Activated naive CD8-positive, alpha-beta T cell treated with anti-CD3 and anti-CD28 coated beads, Interleukin-2, amount 10 ng/mL, durations not matched to agents 7 days and 5 days (primary cell): ENCODE measurements at regions not wholly inside any gene's neighbourhood (a gene's known extent, or its start where the extent isn't known, plus 50 kb on each side); places are given as distances from the start of the nearest gene placed in this dataset.

Experiments
- ATAC-seq: fragments of 150-1000 bp; cut with Tn5 transposase; one replicate; pipeline ENCODE4 v1.10.0; 2021; ENCODE audit warnings: low read depth, moderate library complexity
- POLR2A ChIA-PET: fragments of 350-600 bp; sonication (Branson Sonifier 250); formaldehyde crosslinking; loops from one replicate; lab custom pipeline; 2021; ENCODE audit warnings: antibody characterized with exemption; lab: Charles Lee
- DNase-seq: peaks from one replicate; pipeline ENCODE4 v3.0.0; 2021
- H3K27ac Mint-ChIP-seq: one replicate; pipeline ENCODE4 v1.8.0; 2022; ENCODE audit warnings: mild to moderate bottlenecking, mixed read lengths
- H3K27me3 Mint-ChIP-seq: one replicate; pipeline ENCODE4 v1.8.0; 2022; ENCODE audit warnings: mild to moderate bottlenecking, moderate library complexity, mixed read lengths
- H3K36me3 Mint-ChIP-seq: one replicate; pipeline ENCODE4 v1.8.0; 2021; ENCODE audit warnings: mild to moderate bottlenecking, mixed read lengths
- H3K4me1 Mint-ChIP-seq: one replicate; pipeline ENCODE4 v1.8.0; 2021; ENCODE audit warnings: mixed read lengths
- H3K4me3 Mint-ChIP-seq: one replicate; pipeline ENCODE4 v1.8.0; 2022; ENCODE audit warnings: mild to moderate bottlenecking, moderate library complexity, mixed read lengths
- H3K9me3 Mint-ChIP-seq: one replicate; pipeline ENCODE4 v1.8.0; 2021; ENCODE audit warnings: mixed read lengths

DNA sequence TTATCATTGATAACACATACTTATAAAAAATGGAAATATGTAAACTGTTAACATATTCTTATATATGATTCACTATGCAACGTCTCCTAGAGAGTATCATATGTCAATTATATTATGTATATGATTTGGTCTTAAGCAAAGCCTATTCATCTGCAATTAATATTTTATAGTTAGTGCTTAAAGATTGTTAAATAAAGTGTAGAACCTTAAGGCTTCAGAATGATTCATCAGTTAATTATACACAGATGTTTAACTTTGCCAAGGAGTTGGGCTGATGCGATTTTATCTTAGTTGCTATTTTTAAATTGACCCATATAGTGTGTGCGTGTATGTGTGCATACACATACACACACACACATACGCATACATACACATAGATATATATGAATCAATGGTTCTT lies 323.1 kb downstream of the RBM43 start:
- no peak overlapping the region for H3K27ac Mint-ChIP-seq
- ATAC-seq, result no peak
- no peak for DNase-seq
- H3K9me3 Mint-ChIP-seq, result no peaks in the 10 kb centered on the region
- H3K4me3 Mint-ChIP-seq, result no peak overlapping the region
- H3K36me3 Mint-ChIP-seq, result no peaks in the 10 kb centered on the region
- no peaks in the 10 kb centered on the region for H3K4me1 Mint-ChIP-seq
- H3K27me3 Mint-ChIP-seq, result no peaks in the 10 kb centered on the region
- POLR2A ChIA-PET, result no interaction called here

- ATAC-seq, result no peak
- Mint-ChIP-seq H3K36me3 (no peaks in the 10 kb centered on the region), H3K27ac (no peak overlapping the region), H3K27me3 (no peaks in the 10 kb centered on the region), H3K4me1 (no peaks in the 10 kb centered on the region), H3K4me3 (no peak overlapping the region), H3K9me3 (no peaks in the 10 kb centered on the region)
- POLR2A ChIA-PET, result no interaction called here
- DNase-seq, result no peak
These were observed 324.6 kb downstream of the RBM43 start for GRCh38 chr2:150937030-150937429.

DNA sequence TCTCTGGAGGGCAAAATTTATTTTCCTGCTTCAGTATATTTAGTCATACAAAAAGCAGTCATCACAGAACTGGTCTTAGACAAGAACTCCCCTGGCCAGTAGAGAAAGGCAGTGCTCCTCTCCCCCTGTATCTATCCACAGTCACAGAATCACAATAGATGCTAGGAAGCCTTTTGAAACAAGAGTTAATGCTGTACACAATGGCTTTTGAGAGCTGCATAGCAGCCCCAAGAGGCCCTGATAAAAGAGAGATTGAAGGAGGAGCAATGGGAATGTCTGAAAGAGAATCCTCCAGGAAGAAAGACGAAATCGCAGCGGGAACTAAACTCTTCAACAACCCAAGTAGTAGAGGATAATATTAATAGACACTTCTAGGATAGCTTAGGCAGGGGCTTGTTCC lies 330.2 kb downstream of the RBM43 start:
- Mint-ChIP-seq H3K36me3 (no peaks in the 10 kb centered on the region), H3K4me1 (no peaks in the 10 kb centered on the region), H3K27me3 (no peaks in the 10 kb centered on the region), H3K27ac (no peak overlapping the region), H3K4me3 (no peak overlapping the region), H3K9me3 (no peaks in the 10 kb centered on the region)
- POLR2A ChIA-PET, result no interaction called here
- ATAC-seq, result no peak
- no peak for DNase-seq

- Mint-ChIP-seq H3K27me3 (peaks cover 2% of the 10 kb centered on the region), H3K4me3 (no peak overlapping the region), H3K9me3 (no peaks in the 10 kb centered on the region), H3K27ac (no peak overlapping the region), H3K4me1 (no peaks in the 10 kb centered on the region), H3K36me3 (no peaks in the 10 kb centered on the region)
- ATAC-seq (no peak), DNase-seq (no peak)
- POLR2A ChIA-PET, result no interaction called here
These were observed 336.1 kb downstream of the RBM43 start for GRCh38 chr2:150925611-150926010.

- H3K27ac Mint-ChIP-seq, result no peak overlapping the region
- no peak overlapping the region for H3K4me3 Mint-ChIP-seq
- no peaks in the 10 kb centered on the region for H3K4me1 Mint-ChIP-seq
- H3K27me3 Mint-ChIP-seq, result peaks cover 2% of the 10 kb centered on the region
- H3K9me3 Mint-ChIP-seq, result no peaks in the 10 kb centered on the region
- POLR2A ChIA-PET, result no interaction called here
- DNase-seq (no peak), ATAC-seq (no peak)
- H3K36me3 Mint-ChIP-seq, result no peaks in the 10 kb centered on the region
These were observed 336.8 kb downstream of the RBM43 start for GRCh38 chr2:150924878-150925277.

DNA sequence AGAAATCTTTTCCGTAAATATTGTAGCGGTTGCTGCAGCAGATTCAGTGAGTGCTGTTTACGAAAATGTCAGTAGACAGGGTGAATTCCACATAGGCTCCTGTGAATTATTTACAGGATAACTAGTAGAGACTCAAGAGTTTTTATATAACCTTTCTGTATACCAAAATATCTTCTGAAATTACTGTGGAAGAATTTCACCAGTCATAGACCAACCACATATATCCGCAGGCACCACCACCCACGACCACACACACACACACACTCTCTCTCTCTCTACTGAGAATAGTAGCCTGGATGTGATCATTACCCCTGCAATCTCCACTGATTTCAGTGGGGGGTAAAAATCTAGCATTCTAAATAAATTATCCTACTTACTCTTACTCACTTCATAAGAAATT lies 341.8 kb downstream of the RBM43 start:
- POLR2A ChIA-PET, result no interaction called here
- no peak overlapping the region for H3K4me3 Mint-ChIP-seq

GRCh38 chr2:150917961-150918713 lies 343.5 kb downstream of the RBM43 start:
- Mint-ChIP-seq H3K4me3 (no peak overlapping the region), H3K4me1 (no peaks in the 10 kb centered on the region), H3K9me3 (no peaks in the 10 kb centered on the region), H3K27me3 (no peaks in the 10 kb centered on the region), H3K27ac (no peak overlapping the region), H3K36me3 (no peaks in the 10 kb centered on the region)
- DNase-seq, result no peak
- no peak for ATAC-seq
- POLR2A ChIA-PET, result no interaction called here

More for the DNA sequence above, 341.8 kb downstream of the RBM43 start:
- DNase-seq, result no peak
- Mint-ChIP-seq H3K27ac (no peak overlapping the region), H3K4me1 (no peaks in the 10 kb centered on the region), H3K27me3 (no peaks in the 10 kb centered on the region), H3K9me3 (no peaks in the 10 kb centered on the region), H3K36me3 (no peaks in the 10 kb centered on the region)
- ATAC-seq, result no peak

DNA sequence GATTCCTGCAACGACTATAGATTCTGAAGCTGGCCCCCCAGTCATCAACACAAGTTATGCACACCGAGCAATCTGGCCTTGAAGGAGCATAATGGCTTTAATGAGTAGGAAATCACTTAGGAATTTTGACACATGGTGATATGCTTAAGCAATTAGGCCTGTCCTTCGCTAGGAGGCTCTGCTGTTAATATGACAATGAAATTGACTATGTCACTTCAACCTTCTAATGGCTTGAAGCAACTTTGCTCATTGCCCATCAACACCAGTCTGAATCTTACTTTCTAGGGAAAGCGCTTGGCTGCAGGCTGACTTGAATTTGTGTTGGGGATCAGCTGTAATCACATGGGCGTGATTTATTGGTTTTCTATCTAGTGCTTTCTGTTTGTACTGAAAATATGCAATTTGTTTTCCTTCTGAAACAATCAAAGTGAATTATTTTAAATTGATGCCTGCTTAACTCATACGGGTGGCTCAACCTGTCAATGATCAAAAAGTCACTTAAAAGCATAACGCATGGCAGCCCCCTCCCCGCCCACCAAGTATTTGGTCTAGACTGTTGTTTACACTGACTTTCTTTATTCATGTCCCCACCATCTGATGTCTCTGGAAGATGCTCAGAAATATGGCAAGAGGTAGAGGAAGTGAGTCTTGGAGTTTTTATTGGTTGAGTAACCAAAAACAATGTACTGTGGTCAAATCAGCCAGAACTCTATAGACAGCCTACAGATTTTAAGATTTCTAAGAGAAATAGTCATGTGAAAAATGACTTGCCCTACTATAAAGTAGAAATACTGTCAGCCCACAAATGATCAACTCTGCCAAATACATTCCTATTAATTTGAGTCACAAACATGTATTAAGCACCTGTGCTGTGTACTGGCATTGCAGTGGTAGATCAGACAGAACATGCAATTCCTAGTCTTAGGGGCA lies 344.9 kb downstream of the RBM43 start:
- ATAC-seq (no peak), DNase-seq (no peak)
- POLR2A ChIA-PET, result no interaction called here
- H3K4me1 Mint-ChIP-seq, result peaks cover under 1% of the 10 kb centered on the region
- no peaks in the 10 kb centered on the region for H3K9me3 Mint-ChIP-seq
- H3K27me3 Mint-ChIP-seq, result peaks cover under 1% of the 10 kb centered on the region
- no peaks in the 10 kb centered on the region for H3K36me3 Mint-ChIP-seq
- H3K27ac Mint-ChIP-seq, result no peak overlapping the region
- H3K4me3 Mint-ChIP-seq, result no peak overlapping the region

DNA sequence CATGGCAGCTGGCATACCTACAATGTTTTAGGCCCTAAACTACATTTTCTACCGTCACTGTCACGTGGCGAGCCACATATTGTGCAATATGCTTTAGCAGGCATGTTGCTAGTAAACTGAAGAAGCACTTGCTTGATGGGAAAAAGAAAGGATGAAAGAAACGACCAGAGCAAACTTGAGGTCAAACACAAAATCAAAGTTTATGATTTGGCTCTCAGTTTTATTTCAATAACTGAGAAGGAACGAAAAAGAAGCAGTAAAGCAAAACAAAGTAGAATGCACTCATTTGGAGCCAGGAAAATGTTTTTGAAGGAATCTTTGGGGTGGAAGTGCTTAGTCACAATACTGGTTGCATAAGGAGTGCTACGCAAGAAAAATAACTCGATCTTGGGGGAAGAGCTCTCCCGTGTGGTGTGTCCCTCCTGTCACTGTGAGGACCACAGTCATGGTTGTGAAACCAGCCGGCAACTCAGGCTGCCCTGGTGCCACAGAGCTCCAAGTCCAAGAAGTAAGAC lies 349.8 kb downstream of the RBM43 start:
- no peak overlapping the region for H3K4me3 Mint-ChIP-seq
- ATAC-seq (no peak), DNase-seq (no peak)
- H3K27me3 Mint-ChIP-seq, result peaks cover 2% of the 10 kb centered on the region
- no peaks in the 10 kb centered on the region for H3K9me3 Mint-ChIP-seq
- POLR2A ChIA-PET, result no interaction called here
- no peak overlapping the region for H3K27ac Mint-ChIP-seq
- no peaks in the 10 kb centered on the region for H3K36me3 Mint-ChIP-seq
- peaks cover 2% of the 10 kb centered on the region for H3K4me1 Mint-ChIP-seq

- Mint-ChIP-seq H3K9me3 (no peaks in the 10 kb centered on the region), H3K4me3 (no peak overlapping the region), H3K27me3 (peaks cover 2% of the 10 kb centered on the region), H3K4me1 (peaks cover 2% of the 10 kb centered on the region), H3K27ac (no peak overlapping the region), H3K36me3 (no peaks in the 10 kb centered on the region)
- POLR2A ChIA-PET, result no interaction called here
- ATAC-seq (no peak), DNase-seq (no peak)
These were observed 352.1 kb downstream of the RBM43 start for GRCh38 chr2:150909613-150910012.

DNA sequence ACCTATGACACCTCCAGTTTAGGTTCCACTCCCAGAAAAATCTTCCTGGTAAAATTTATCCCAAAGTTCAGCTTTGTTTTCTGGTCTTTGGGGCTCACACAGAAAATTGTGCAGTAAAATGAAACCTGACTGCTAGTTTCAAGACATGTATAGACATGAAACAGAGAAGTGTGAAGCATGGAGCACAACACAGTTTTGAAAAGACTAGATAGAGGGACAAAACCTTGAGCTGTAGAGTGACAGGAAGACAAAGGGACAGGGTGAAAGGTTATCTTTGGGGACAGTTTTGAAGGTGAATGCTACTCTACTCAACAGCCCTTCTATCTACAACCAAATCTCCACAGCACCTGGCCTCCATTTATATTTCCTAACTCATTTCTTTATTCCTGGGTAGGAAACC lies 352.6 kb downstream of the RBM43 start:
- Mint-ChIP-seq H3K36me3 (no peaks in the 10 kb centered on the region), H3K4me3 (no peak overlapping the region), H3K9me3 (no peaks in the 10 kb centered on the region), H3K27me3 (peaks cover 2% of the 10 kb centered on the region), H3K27ac (no peak overlapping the region), H3K4me1 (peaks cover 2% of the 10 kb centered on the region)
- POLR2A ChIA-PET, result no interaction called here
- ATAC-seq, result no peak
- DNase-seq, result no peak

DNA sequence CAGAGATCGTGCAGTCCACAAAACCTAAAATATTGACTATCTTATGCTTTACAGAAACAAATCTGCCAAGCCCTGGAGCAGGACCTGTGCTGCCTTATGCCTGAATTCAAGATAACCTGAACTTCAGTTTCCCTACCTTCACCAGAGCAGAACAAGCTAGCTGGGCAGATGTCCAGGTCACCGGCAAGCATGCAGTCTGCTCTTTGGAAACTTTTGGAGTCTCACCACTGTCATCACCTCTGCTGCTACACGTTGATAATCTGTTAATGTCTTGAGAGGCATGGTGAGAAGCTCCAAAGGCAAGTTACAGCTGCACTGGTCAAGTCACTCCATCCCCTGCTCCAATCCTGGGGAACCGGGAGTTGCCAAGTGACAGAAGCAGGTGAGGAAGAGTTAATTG lies 354.2 kb downstream of the RBM43 start:
- no peak overlapping the region for H3K4me3 Mint-ChIP-seq
- H3K36me3 Mint-ChIP-seq, result no peaks in the 10 kb centered on the region
- no peaks in the 10 kb centered on the region for H3K9me3 Mint-ChIP-seq
- peaks cover 2% of the 10 kb centered on the region for H3K27me3 Mint-ChIP-seq
- POLR2A ChIA-PET, result no interaction called here
- DNase-seq, result no peak
- ATAC-seq, result no peak
- peaks cover 2% of the 10 kb centered on the region for H3K4me1 Mint-ChIP-seq
- H3K27ac Mint-ChIP-seq, result no peak overlapping the region

- H3K4me3 Mint-ChIP-seq, result no peak overlapping the region
- no peak for ATAC-seq
- H3K27ac Mint-ChIP-seq, result no peak overlapping the region
- peaks cover 12% of the 10 kb centered on the region for H3K9me3 Mint-ChIP-seq
- POLR2A ChIA-PET, result no interaction called here
- H3K27me3 Mint-ChIP-seq, result no peaks in the 10 kb centered on the region
- no peaks in the 10 kb centered on the region for H3K36me3 Mint-ChIP-seq
- no peaks in the 10 kb centered on the region for H3K4me1 Mint-ChIP-seq
- DNase-seq, result no peak
These were observed 358.2 kb downstream of the RBM43 start for GRCh38 chr2:150903461-150903860.

- Mint-ChIP-seq H3K4me3 (no peak overlapping the region), H3K9me3 (peaks cover 12% of the 10 kb centered on the region), H3K4me1 (no peaks in the 10 kb centered on the region), H3K27ac (no peak overlapping the region), H3K27me3 (no peaks in the 10 kb centered on the region), H3K36me3 (no peaks in the 10 kb centered on the region)
- DNase-seq, result no peak
- POLR2A ChIA-PET, result no interaction called here
- no peak for ATAC-seq
These were observed 358.6 kb downstream of the RBM43 start for GRCh38 chr2:150903055-150903454.
